ENCODE measurements at regions not wholly inside any gene's neighbourhood (a gene's known extent, or its start where the extent isn't known, plus 50 kb on each side); places are given as distances from the start of the nearest gene placed in this dataset.

DNA sequence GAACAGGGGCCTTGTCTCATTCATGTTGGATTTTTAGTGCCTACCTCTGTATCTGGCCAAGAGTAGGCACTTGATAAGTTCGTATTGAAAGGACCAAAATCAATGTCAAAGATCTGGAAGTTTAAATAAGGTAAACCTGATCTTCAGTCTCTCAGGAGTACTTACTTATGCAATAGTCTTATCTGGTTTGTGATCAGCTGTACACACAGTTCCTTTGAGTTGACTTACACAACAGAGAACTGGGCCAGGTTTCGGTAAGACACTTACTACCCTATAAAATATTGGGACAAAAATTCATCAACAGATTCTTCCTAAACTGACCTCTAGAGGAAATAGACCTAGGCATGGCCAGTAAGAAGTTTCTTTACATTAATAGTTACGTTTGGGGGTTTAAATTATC is 113.6 kb upstream of the NXPH2 start:
- CTCF ChIA-PET, result no interaction called here
- Histone ChIP-seq H2AFZ (ENCODE audit: low read depth, low read length) (no peak overlapping the region), H3K9me3 (replicated peaks; ENCODE audit: control insufficient read depth, insufficient read depth, low read length) (no peaks in the 10 kb centered on the region), H3K4me1 (ENCODE audit: control insufficient read depth, extremely low read depth, insufficient read depth, low read length) (no peaks in the 10 kb centered on the region), H3K36me3 (ENCODE audit: control insufficient read depth in 2 of 2, extremely low read depth in 1 of 2, insufficient read depth in 2 of 2, low read length in 2 of 2) (no peaks in the 10 kb centered on the region), H3K4me3 (replicated peaks in 1 of 3; ENCODE audit: insufficient read depth in 1 of 3, low read depth in 1 of 3, low read length in 3 of 3) (no peak overlapping the region), H3K27ac (ENCODE audit: insufficient read depth, low read depth, low read length) (no peak overlapping the region), H3K9me1 (replicated peaks; ENCODE audit: control insufficient read depth, extremely low read depth, insufficient read depth, low read length) (no peaks in the 10 kb centered on the region), H3K79me2 (ENCODE audit: control insufficient read depth, insufficient read depth, low read length) (no peaks in the 10 kb centered on the region), H3K4me2 (ENCODE audit: insufficient read depth, low read length) (no peak overlapping the region), H4K20me1 (replicated peaks; ENCODE audit: control insufficient read depth, extremely low read depth, insufficient read depth, low read length) (no peaks in the 10 kb centered on the region), H3K9ac (replicated peaks; ENCODE audit: extremely low read depth, insufficient read depth, low read length) (no peak overlapping the region), H3K27me3 (ENCODE audit: control insufficient read depth in 2 of 2, insufficient read depth in 2 of 2, low read length in 2 of 2) (no peaks in the 10 kb centered on the region)
- DNase-seq (ENCODE audit: low read depth, low spot score) (no peak), FAIRE-seq (no peak)
- intact Hi-C loops (cut with micrococcal nuclease) (no loop called here), dilution Hi-C loops (cut with MboI; ENCODE audit: extremely low pct_ligation_motif_present, low sequenced_read_pairs) (no loop called here)
- no TSS peak for BruUV-seq (replicated peaks)
- TF ChIP-seq MYC (IDR thresholded peaks at IDR 0.05; ENCODE audit: low read depth, low read length), result no peak
- TF ChIP-seq, protein P1, sequence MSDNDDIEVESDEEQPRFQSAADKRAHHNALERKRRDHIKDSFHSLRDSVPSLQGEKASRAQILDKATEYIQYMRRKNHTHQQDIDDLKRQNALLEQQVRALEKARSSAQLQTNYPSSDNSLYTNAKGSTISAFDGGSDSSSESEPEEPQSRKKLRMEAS (IDR thresholded peaks at IDR 0.05; ENCODE audit: insufficient read depth, insufficient read length), result no peak
- no peak for TF ChIP-seq GATA2 (IDR thresholded peaks at IDR 0.05; ENCODE audit: insufficient read depth, insufficient read length, low read depth, low read length)
- TF ChIP-seq EZH2 (IDR thresholded peaks at IDR 0.05; ENCODE audit: borderline replicate concordance, low read depth, low read length, severe bottlenecking), result no peak
- TF ChIP-seq FOS (IDR thresholded peaks at IDR 0.05; ENCODE audit: borderline replicate concordance, insufficient read depth, low read length), result no peak
- TF ChIP-seq POLR2AphosphoS5 (IDR thresholded peaks at IDR 0.05; ENCODE audit: insufficient read depth, low read depth, low read length), result no peak
- no peak for TF ChIP-seq POLR2A (IDR thresholded peaks at IDR 0.05; ENCODE audit: low read depth, low read length)
- TF ChIP-seq, protein P2, sequence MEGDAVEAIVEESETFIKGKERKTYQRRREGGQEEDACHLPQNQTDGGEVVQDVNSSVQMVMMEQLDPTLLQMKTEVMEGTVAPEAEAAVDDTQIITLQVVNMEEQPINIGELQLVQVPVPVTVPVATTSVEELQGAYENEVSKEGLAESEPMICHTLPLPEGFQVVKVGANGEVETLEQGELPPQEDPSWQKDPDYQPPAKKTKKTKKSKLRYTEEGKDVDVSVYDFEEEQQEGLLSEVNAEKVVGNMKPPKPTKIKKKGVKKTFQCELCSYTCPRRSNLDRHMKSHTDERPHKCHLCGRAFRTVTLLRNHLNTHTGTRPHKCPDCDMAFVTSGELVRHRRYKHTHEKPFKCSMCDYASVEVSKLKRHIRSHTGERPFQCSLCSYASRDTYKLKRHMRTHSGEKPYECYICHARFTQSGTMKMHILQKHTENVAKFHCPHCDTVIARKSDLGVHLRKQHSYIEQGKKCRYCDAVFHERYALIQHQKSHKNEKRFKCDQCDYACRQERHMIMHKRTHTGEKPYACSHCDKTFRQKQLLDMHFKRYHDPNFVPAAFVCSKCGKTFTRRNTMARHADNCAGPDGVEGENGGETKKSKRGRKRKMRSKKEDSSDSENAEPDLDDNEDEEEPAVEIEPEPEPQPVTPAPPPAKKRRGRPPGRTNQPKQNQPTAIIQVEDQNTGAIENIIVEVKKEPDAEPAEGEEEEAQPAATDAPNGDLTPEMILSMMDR (IDR thresholded peaks at IDR 0.05; ENCODE audit: extremely low read depth in 1 of 2, insufficient read depth in 1 of 2, low read depth in 1 of 2, low read length in 2 of 2), result no peak
- TF ChIP-seq JUN (IDR thresholded peaks at IDR 0.05; ENCODE audit: borderline replicate concordance, insufficient read depth, insufficient read length, low read depth), result no peak
- POLR2A ChIA-PET, result no interaction called here
